ENCODE measurements at regions not wholly inside any gene's neighbourhood (a gene's known extent, or its start where the extent isn't known, plus 50 kb on each side); places are given as distances from the start of the nearest gene placed in this dataset.

GRCh38 chr13:27728271-27728670, 64.0 kb upstream of the GSX1 start:
- Histone ChIP-seq H3K9ac (ENCODE audit: low read length) (no peak overlapping the region), H3K4me1 (ENCODE audit: low read length) (no peaks in the 10 kb centered on the region), H3K4me2 (ENCODE audit: low read depth, low read length) (no peak overlapping the region), H3K36me3 (replicated peaks; ENCODE audit: insufficient read depth, low read length) (no peaks in the 10 kb centered on the region), H3K27me3 (replicated peaks; ENCODE audit: insufficient read depth, low read length) (no peaks in the 10 kb centered on the region), H2AFZ (ENCODE audit: low read length) (no peak overlapping the region), H3K9me2 (replicated peaks; ENCODE audit: insufficient read depth, low read length) (no peaks in the 10 kb centered on the region), H3K79me2 (ENCODE audit: low read length) (no peaks in the 10 kb centered on the region), H3F3A (ENCODE audit: insufficient read depth, low read length) (no peaks in the 10 kb centered on the region), H3K4me3 (ENCODE audit: low read length) (no peak overlapping the region), H4K20me1 (ENCODE audit: insufficient read depth, low read length) (no peaks in the 10 kb centered on the region), H3K27ac (ENCODE audit: low read length) (no peak overlapping the region), H3K9me3 (replicated peaks; ENCODE audit: insufficient read depth, low read length) (no peaks in the 10 kb centered on the region)
- no peak for DNase-seq
- TF ChIP-seq EZH2 (optimal IDR thresholded peaks at IDR 0.05; ENCODE audit: low read depth, low read length), result no peak

GRCh38 chr13:27730191-27730590, 62.1 kb upstream of the GSX1 start:
- Histone ChIP-seq H3K4me2 (ENCODE audit: low read depth, low read length) (no peak overlapping the region), H3K79me2 (ENCODE audit: low read length) (no peaks in the 10 kb centered on the region), H3K9me3 (replicated peaks; ENCODE audit: insufficient read depth, low read length) (no peaks in the 10 kb centered on the region), H3K27me3 (replicated peaks; ENCODE audit: insufficient read depth, low read length) (no peaks in the 10 kb centered on the region), H4K20me1 (ENCODE audit: insufficient read depth, low read length) (no peaks in the 10 kb centered on the region), H3F3A (ENCODE audit: insufficient read depth, low read length) (no peaks in the 10 kb centered on the region), H3K9ac (ENCODE audit: low read length) (no peak overlapping the region), H3K27ac (ENCODE audit: low read length) (no peak overlapping the region), H2AFZ (ENCODE audit: low read length) (no peak overlapping the region), H3K4me3 (ENCODE audit: low read length) (no peak overlapping the region), H3K9me2 (replicated peaks; ENCODE audit: insufficient read depth, low read length) (no peaks in the 10 kb centered on the region), H3K36me3 (replicated peaks; ENCODE audit: insufficient read depth, low read length) (no peaks in the 10 kb centered on the region), H3K4me1 (ENCODE audit: low read length) (no peaks in the 10 kb centered on the region)
- DNase-seq, result no peak
- no peak for TF ChIP-seq EZH2phosphoT487 (IDR thresholded peaks at IDR 0.05; ENCODE audit: low read length)
- TF ChIP-seq CTCF (IDR thresholded peaks at IDR 0.05; ENCODE audit: low read length), result no peak
- no peak for TF ChIP-seq EZH2 (optimal IDR thresholded peaks at IDR 0.05; ENCODE audit: low read depth, low read length)

Measured in MM.1S (cell line).